ENCODE measurements at regions not wholly inside any gene's neighbourhood (a gene's known extent, or its start where the extent isn't known, plus 50 kb on each side); places are given as distances from the start of the nearest gene placed in this dataset.

DNA sequence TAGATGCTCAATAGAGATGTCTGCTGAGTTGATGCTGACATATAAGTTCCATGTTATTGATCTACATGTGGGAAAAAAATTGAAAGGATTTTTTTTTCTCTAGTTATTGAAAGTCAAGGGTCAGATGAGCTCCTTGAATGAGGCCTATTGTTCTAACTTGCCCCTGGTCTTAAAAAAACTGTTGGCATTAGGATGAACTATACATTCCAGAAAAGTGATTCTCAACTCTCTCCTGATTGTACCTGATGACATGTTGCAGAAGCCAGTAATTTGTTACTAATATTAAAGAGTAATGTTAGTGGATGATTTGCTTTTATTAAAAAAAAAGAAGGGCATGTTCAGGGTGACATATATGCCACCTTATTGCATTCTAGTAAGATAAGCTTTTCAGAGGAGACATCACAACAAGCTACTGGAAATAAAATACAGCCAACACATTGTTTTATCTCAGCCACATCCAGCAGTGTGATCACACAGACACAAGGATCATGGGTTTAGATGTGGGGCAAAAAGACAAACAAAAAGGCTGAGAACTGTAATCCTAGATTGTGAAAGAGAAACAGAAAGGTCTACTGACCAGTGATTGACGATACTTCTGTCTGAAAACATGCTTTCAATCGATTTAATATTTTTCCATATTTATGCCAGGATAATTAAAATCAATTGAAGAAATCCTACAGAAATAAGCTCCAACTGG is 1314.1 kb upstream of the C9orf72 start:
- DNase-seq, result no peak

DNA sequence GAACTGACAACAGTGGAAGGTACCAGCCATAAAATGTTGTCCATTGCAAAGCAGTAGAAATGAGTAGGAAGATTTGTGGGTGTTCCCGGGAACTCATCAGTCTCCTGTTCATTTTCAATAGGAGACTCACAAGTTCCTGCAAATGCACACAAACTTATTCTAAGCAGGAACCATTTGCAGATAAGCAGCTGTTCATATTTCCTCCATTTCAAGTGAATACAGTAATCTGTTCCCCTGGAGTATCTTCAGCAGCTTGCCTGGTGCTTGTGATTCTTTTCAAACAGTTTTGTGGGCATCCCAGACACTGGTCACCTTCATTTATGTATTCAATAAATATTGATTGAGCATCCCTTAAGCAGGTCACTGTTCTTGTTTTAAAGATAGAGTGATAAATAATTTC is 1315.5 kb upstream of the C9orf72 start:
- DNase-seq, result no peak

DNA sequence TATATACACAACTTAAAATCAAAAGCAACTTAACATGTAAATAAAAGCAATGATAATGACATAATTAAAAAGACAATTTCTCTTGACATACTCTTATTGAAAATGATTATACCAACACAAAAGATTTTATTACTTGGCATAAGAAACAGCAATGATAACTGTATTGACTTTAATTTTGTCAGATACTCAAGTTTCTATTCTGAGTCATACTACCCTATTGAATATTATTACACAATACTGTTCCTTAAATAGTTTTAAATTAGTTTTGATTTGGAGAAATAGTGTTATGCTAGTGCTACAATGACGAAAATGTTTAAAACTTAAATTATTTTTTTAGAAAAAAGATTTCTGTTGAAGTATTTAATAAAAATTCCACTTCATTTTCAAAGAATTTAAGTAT is 1319.3 kb upstream of the C9orf72 start:
- no peak for DNase-seq

DNA sequence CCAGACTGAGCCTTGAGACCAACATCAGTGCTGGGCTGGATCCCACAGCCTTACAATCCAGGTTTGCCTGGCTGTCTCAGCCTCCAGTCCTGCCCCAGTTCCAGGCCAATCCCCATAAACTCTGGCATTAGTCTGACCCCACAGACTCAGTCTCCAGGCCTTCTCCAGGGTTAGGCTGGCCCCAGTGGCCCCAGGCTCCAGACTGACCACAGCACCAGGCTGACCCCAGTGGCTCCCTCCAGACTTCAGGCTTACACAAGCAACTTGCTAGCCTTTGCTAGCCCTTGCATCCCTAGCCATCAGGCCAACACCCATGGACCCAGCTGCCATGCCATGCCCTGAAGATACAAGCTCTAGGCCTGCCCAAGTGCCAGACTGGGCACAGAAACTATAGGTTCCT is 1326.0 kb upstream of the C9orf72 start:
- no peak for DNase-seq

DNA sequence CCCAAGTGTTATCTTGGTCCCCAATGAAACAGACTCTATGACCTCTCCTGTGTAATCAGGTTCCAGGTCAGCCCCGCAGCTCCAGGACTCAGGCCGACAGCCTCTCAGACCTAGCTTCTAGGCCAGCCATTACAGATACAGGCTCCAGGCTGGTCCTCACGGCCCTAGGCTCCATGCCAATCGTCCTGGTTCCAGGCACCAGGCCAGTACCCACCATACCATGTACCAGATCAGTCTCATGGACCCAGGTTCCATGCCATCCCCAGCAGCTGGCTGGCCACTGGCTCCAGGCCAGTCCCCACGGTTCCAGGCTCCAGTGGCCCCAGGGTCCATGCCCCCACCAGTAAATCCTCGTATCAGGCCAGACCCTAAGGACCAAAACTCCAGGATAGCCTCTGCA is 1326.6 kb upstream of the C9orf72 start:
- no peak for DNase-seq

DNA sequence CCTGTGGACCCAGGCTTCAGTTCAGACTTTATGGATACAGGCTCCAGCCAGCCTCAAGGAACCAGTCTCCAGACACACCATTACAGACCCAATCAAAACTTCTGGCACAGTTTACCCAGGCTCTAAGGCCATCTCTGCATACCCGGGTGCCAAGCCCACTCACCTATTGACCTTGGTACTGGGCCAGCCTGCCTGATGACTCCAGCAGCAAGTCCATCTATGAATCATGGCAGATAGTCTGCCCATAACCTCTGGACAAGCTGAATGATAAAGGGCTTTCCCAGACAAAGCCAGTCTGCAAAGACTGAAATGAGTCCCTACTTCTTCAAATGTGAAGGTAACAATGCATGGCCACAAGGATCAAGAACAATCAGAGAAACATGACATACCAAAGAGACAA is 1327.1 kb upstream of the C9orf72 start:
- no peak for DNase-seq

DNA sequence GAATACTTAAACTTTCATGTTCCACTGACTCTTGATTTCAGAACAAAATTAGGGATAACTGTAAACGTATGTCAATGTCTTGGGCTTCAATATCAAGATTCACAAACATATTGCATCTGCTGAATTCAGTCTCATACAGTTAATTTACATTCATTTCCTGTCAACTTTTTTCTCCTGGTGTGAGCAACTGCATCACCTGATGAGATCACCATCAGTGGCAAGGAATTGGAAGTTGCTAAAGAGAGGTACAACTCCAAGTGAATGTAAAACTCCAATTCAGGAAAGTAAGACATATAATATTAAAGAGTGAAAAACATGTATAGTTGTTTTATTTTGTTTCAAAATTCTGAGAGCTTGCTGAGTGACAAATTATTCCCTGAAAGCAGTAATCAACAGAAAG is 1336.2 kb upstream of the C9orf72 start:
- DNase-seq, result no peak

DNA sequence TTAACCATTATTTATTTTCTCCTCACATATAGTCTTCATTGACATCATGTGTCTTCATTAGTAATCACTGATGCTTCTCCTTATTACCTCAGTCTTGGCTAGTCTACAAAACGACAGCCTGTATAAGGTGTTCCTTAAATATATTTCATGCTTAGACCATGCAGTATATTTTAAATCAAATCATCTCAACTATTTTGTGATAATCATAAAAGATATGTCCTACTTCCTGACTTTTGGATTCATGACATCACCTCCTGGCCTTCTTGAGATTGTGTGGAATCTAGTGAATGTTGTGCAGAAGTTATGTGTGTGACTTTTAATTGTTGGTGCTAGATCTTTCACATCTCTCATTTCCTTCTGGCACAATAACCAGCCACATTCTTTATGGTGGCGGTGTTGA is 1339.3 kb upstream of the C9orf72 start:
- no peak for DNase-seq

DNA sequence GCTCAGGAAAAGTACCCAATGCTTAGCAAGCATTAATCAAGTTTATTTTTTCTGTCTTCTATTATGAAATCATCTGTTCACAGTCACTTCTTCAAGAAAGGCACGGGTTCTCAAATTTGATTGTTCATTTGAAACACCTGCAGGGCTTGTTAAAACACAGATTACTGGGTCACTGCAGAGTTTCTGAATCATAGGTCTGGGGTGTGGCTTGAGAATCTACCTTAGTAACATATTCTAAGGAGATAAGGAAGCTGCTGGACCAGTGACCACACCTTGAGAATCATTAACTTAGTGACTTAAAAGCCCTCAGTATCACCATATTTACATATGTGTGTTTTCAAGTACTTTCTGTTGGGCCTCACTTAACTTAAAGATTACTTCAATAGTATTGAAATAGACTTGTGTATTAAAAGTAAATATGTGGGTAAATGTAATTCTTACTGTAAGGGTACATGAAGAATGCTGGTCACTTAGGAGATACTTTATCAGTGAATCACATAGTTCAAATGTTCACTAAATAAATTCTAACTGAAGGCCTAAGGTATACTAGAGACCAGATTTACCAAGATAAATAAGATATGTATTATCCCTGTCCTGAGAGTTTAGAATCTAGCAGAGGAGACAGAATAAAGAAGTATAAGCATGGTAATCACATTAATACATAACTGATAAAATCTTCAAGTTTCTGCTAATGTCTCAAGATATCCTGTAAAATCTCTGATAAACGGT is 1342.1 kb upstream of the C9orf72 start:
- DNase-seq, result no peak

DNA sequence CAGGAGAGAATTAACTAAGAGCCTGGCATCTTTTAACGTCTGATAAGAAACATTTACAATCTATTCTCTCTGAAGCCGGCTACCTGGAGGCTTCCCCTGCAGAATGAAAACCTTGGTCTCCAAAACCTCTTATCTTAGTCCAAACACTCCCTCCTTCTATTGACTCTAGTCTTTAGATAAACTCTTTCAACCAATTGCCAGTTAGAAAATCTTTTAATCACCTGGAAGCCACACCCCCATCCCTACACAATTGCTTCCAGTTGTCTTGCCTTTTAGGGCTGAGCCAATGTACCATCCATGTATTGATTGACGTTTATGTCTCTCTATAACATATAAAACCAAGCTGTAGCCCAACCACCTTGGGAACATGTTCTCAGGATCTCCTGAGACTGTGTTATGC is 1343.1 kb upstream of the C9orf72 start:
- DNase-seq, result no peak

DNA sequence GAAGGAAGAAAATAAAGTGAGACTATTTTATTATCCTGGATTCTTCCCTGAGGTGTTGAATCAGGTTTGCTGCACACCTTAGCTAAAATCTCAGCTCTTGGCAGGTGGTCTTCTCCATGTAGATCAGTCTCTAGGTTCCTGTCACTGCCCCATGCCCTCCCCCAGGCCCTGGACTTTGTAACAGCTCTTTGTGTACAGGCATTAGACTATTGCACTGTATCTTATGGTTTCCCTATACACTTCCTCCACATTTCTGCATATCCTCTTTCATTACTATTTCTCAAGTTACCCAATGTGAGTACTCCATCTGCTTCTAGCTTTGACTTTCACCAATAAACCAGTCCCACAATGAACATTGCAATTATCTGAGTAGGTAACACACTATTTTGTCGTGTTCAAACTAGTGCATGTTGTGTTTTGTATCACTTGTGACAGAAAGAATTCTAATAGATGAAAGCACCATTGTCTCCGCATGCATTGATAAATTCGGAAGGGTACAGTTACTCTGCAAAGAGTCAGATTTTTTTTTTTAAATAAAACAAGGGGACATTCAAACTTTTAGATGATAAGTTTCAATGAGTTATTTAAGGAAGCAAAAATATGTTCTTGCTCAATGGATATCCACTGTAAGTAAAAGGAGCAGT is 1348.7 kb upstream of the C9orf72 start:
- DNase-seq, result no peak

DNA sequence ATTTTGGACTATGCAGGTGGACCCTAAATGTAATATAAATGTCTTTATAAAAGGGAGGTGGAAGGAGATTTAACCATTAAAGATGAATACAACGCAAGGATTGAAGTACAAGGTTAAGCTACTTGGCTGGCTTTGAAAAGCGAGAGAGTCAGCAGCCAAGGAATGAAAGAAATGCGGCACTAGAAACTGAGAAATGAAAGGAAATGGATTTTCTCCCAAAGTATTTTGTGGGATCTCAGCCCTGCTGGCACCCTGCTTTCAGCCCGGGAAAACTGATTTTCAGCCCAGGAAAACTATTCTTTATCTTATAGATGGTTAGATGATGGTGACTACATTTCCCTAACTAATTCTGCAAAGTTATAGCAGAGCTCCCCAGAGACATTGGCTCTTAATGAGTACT is 1349.6 kb upstream of the C9orf72 start:
- peak; percentile 74 to 84 for DNase-seq

DNA sequence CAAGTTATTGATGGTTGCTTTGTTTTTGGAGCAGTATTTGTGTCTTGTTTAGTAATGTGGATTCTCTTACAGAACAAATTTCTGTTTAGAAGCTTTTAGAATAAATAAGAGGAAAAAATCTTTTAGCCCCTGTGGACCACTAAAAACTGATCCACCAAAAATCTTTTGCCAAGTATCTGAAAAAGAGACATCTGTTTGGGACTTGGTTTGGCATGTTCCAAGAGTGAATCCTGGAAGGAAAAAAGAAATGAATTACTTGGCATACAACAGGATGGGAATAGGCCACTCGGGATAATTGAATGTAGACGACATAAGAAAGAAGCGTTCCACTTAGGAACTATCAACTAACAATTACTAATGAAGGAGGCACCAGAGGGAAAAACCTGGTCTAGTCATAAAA is 1350.1 kb upstream of the C9orf72 start:
- peak; percentile 83 to 92 for DNase-seq

DNA sequence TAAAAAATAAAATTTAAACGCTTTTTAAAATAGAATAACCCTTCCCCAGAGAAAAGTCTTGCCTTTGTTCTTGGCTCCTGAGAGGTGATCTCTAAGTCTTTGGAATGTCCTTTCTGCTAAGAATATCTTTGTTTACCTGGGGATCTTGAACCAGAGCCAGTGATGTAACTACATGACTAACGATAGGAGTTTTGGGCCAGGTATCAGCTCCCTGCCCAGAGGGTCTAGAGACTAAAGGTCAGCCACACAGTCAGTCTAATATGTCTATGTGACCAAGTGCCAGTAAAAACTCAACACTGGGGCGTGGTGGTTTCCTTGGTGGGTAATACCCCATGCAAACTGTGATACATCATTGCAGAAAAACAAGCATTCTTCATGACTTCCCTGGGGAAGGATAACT is 1351.9 kb upstream of the C9orf72 start:
- no peak for DNase-seq

DNA sequence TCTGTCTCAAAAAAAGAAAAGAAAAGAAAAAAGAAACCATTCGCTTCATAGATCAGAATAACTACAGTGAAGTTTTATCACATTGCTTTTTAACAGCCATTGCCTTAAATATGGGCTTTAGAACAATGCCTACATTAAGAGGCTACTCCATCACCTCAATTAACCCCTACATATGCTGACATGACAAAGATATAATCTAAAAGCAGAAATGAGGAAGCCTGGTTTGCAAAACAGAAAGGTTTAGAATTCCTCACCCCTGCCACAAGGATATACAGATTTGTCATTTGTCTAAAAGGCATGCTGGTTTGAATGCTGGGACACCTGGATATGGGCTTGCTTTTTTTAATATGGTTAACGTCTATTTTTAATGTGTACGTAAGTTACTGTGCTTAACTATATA is 1353.0 kb upstream of the C9orf72 start:
- DNase-seq, result no peak

DNA sequence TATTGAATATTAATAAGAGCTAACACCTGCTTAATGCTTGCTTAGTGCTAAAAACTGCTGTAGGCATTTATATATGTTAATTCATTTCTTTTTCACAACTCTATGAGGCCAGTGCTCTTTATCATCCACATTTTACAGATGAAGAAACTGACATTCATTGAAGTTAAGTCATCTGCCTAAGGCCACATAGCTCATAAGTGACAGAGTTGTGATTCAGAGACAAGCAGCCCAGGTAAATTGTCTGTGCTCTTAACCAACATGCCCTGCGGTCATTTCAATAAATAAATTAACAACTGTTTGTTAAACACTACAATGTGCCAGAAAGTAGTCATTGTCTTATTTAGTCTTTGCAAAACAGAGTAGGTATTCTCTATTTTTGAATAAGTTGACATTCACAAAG is 1354.4 kb upstream of the C9orf72 start:
- no peak for DNase-seq

DNA sequence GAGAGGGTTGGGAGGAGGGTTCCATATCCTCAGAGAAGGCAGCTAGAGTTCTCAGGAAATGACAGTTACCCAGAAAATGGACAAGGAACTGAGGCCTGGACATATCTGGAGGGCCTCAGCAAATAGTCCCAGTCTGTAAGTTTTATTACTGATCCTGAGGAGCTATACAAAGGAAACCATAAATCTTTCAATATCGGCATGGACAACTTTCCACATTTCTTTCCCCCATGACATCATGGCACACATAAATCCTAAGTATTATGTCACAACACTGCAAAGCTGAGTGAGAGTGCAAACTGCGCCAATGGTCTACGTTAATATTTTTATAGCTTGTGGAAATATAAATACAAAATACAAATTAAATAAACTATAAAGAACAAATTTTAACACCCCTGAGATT is 1356.2 kb upstream of the C9orf72 start:
- DNase-seq, result no peak

DNA sequence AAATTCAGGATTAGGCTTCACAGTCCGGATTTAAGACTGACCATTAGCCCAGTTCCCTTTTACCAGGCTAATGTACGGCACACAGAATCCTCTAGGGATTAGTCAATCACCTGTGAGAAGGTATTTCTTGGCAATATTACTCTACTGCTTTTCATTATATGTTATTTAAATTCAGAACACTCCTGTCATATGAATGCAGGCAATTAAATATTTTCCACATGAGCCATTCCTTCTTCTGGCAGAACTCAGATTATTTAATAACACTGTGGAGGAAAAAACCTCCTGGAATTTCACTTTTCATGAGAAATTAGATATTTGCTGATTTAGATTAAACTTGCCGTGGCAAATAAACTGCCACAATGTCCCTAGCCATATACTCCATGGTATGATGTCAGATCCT is 1357.5 kb upstream of the C9orf72 start:
- no peak for DNase-seq

DNA sequence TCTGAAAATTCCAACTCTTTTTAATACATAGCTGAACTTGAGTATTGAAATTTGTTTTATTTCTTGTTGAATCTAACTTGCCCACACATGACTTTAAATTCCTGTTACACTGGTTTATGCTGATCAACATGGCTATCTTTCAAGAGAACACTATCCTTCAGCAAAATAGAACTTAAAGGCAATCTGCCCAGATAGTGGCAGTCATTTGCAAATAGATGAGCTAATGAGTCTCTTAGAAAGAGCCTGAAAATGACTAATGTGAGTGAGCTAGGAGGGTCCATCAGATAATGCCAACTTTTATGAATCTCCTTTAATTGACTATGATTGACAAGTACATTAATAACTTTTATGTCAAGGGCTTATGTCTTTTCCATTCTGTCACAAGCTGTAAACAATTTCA is 1360.8 kb upstream of the C9orf72 start:
- peak; percentile 41 to 54 for DNase-seq

DNA sequence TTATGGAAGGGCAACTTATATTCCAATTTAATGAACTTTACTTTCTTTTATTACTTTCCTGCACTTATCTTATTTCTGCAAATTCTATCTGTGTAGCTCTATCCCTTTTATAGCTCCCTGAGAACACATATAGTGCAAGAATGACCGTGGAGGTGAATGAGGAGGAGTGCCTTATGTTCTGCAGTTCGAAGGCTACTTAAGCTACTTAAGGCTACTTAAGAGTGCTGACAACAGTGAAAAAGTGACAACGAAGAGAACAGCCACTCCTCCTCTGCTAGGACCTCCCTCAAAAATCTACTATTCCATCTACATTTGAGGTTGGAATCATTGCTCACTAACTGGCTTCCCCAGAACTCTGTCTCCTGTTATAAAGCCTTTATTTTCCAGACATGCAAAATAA is 1365.7 kb upstream of the C9orf72 start:
- no peak for DNase-seq

DNA sequence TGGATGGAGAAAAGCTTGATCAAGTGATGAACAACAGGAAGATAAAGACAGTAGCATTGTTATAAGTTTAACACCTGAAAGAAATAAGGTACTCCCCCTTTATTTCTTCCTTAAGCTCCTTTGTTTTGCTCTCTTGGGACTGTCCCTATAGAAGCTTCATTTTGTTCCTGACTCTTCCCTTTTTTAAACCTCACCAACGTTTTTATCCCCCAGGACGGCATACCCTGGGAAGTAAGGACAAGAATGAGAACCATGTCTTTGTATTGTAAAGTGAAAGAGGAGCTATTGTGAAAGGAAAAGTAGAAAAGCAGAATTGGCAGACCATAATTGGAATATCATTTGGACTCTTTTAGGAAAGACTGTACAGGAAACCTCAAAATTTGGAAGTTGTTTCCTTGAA is 1368.6 kb upstream of the C9orf72 start:
- no peak for DNase-seq

DNA sequence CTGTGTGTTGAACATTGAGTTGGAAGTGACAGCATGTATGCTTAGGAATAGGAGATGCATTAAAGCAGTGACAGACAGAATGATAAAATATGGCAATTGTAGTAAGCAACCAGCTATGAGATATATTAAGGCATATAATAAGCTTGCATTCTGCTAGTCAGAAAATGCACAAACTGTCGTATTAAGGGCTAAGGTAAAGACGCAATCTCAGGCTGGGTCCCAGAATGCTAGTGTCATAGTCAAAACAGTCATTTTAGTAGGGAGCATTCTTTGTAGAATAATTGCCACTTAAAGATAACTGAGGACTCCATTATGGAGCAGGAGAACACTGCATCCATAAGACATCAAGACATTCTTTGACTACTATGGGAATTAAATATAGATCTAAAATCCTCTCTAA is 1369.7 kb upstream of the C9orf72 start:
- no peak for DNase-seq

DNA sequence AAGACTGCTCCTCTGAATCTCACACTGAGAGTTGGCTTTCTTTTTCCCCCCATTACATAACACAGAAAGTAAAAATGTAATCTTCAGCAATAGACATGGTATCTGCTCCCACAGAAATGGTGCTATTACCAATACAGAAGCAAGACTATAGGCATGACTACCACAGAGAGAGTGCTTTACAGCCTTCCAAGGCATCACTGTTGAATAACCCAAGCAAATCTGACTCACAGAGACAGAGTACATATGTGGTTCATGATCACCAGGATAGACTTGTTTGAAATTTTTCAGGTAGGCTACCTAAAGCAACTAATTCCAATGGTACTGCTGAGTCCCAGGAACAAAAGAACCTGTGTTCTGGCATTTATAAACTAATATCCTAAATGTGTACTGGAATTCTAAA is 1373.4 kb upstream of the C9orf72 start:
- DNase-seq, result no peak

DNA sequence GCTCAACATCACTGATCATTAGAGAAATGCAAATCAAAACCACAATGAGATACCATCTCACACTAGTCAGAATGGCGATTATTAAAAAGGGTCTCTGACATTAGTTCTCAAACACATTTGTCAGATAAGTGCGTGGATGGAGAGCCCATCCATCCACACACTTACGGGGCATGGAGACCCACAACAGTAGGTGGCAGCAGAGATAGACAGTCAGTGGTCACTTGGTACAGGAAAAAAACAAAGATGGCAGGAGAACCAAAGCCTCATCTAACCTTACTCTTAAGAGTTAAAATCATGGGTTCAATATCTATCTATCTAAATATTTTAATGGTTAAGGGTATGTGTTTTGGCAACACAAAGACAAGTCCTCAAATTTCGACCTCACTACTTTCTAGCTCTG is 1378.7 kb upstream of the C9orf72 start:
- DNase-seq, result no peak
